ENCODE measurements at regions not wholly inside any gene's neighbourhood (a gene's known extent, or its start where the extent isn't known, plus 50 kb on each side); places are given as distances from the start of the nearest gene placed in this dataset.

DNA sequence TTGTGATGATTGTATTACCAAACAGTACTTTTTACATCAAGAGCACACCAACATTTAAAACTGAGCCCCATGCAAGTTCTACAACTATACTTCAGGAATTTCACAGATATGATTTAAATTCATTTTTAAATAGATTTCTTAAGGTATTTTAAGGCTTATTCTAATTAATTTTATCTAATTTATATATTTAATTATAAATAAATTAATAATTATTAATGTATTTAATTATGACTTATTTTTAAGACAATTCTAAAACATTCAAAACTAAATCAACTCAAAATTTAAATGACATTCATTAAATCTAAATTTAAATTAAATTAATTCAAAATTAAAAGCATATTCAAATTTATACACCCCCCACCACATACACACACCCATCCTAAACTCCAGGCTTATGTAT lies 299.2 kb downstream of the NFIB start (continued):
- TF ChIP-seq, protein P1, sequence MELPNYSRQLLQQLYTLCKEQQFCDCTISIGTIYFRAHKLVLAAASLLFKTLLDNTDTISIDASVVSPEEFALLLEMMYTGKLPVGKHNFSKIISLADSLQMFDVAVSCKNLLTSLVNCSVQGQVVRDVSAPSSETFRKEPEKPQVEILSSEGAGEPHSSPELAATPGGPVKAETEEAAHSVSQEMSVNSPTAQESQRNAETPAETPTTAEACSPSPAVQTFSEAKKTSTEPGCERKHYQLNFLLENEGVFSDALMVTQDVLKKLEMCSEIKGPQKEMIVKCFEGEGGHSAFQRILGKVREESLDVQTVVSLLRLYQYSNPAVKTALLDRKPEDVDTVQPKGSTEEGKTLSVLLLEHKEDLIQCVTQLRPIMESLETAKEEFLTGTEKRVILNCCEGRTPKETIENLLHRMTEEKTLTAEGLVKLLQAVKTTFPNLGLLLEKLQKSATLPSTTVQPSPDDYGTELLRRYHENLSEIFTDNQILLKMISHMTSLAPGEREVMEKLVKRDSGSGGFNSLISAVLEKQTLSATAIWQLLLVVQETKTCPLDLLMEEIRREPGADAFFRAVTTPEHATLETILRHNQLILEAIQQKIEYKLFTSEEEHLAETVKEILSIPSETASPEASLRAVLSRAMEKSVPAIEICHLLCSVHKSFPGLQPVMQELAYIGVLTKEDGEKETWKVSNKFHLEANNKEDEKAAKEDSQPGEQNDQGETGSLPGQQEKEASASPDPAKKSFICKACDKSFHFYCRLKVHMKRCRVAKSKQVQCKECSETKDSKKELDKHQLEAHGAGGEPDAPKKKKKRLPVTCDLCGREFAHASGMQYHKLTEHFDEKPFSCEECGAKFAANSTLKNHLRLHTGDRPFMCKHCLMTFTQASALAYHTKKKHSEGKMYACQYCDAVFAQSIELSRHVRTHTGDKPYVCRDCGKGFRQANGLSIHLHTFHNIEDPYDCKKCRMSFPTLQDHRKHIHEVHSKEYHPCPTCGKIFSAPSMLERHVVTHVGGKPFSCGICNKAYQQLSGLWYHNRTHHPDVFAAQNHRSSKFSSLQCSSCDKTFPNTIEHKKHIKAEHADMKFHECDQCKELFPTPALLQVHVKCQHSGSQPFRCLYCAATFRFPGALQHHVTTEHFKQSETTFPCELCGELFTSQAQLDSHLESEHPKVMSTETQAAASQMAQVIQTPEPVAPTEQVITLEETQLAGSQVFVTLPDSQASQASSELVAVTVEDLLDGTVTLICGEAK (IDR thresholded peaks at IDR 0.05; ENCODE audit: borderline replicate concordance), result no peak
- no peak for TF ChIP-seq TCF12 (IDR thresholded peaks at IDR 0.05; ENCODE audit: low read depth, low read length)
- TF ChIP-seq NFIC (IDR thresholded peaks at IDR 0.05; ENCODE audit: low read depth, low read length), result no peak

DNA sequence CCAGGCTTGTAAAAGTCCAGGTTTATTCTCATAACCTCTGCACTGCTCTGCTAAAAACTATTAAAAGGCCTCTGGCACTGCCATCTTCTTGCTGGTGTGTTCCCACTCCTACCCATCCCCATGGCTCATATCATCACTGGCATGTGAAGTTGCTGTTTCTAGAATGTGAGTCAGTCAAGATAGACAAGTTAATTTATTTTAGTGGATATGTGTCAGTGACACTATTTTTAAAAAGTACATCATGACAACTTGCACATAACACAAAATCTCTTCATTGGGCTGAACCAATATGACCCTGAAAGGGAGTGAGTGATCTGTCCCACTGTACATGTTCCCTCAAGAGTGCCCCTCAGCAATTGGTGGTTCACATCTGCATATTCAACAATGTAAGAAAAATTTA lies 299.7 kb downstream of the NFIB start:
- H3K9me3 ChIP-seq (replicated peaks; ENCODE audit: control insufficient read depth, insufficient read depth, low read length), result no peaks in the 10 kb centered on the region
- H3K27me3 ChIP-seq (replicated peaks in 1 of 2; ENCODE audit: control insufficient read depth in 2 of 2, insufficient read depth in 2 of 2, low read length in 1 of 2), result no peaks in the 10 kb centered on the region
- FAIRE-seq (no peak), ATAC-seq (no peak), DNase-seq (ENCODE audit: low read depth, low spot score) (no peak)
- H3K4me1 ChIP-seq (ENCODE audit: control insufficient read depth, insufficient read depth, low read length), result no peaks in the 10 kb centered on the region
- ChIA-PET RAD21 (ENCODE audit: unreplicated experiment) (no interaction called here), SMC1A (ENCODE audit: uncharacterized antibody, unreplicated experiment) (interaction anchor here (1.3 kb wide), 1 partner anchor 28 kb away, joined by 3 read pairs; no protein-coding TSS in a partner anchor), POLR2A (no interaction called here), CTCF (no interaction called here)
- H2AFZ ChIP-seq (ENCODE audit: control insufficient read depth, low read depth, low read length), result no peak overlapping the region
- no peaks in the 10 kb centered on the region for H4K20me1 ChIP-seq (ENCODE audit: control insufficient read depth, insufficient read depth)
- H3K27ac ChIP-seq (ENCODE audit: control insufficient read depth, insufficient read depth), result no peak overlapping the region
- H3K4me3 ChIP-seq, result no peak overlapping the region
- H3K36me3 ChIP-seq (ENCODE audit: control insufficient read depth in 2 of 2, insufficient read depth in 2 of 2, low read length in 1 of 2), result no peaks in the 10 kb centered on the region
- intact Hi-C loops (cut with micrococcal nuclease; ENCODE audit: unreplicated experiment), result no loop called here
- H3K4me2 ChIP-seq (ENCODE audit: control insufficient read depth, insufficient read depth), result no peak overlapping the region
- no peaks in the 10 kb centered on the region for H3K79me2 ChIP-seq (ENCODE audit: control insufficient read depth, insufficient read depth, low read length)
- BruUV-seq (replicated peaks), result no TSS peak
- H3K9ac ChIP-seq (ENCODE audit: control insufficient read depth, insufficient read depth, low read length), result no peak overlapping the region
- in situ Hi-C loops (cut with MboI), result loop anchor here (10.0 kb wide), 1 partner anchor 59 kb away; no protein-coding TSS in a partner anchor
- TF ChIP-seq GATAD2B (conservative IDR thresholded peaks at IDR 0.05; ENCODE audit: low read depth) (no peak), SRF (IDR thresholded peaks at IDR 0.05; ENCODE audit: low read depth in 2 of 2, low read length in 2 of 2) (no peak), HDGF (IDR thresholded peaks at IDR 0.05) (no peak), IRF5 (IDR thresholded peaks at IDR 0.05; ENCODE audit: borderline replicate concordance) (no peak), SUZ12 (IDR thresholded peaks at IDR 0.05; ENCODE audit: unreplicated experiment) (no peak), ZSCAN29 (IDR thresholded peaks at IDR 0.05) (no peak), IKZF2 (IDR thresholded peaks at IDR 0.05) (no peak), MYB (IDR thresholded peaks at IDR 0.05; ENCODE audit: borderline replicate concordance, low read depth, low read length) (no peak), ZNF622 (IDR thresholded peaks at IDR 0.05) (no peak), REST (IDR thresholded peaks at IDR 0.05; ENCODE audit: low read depth, low read length) (no peak), TARDBP (IDR thresholded peaks at IDR 0.05; ENCODE audit: borderline replicate concordance) (no peak)
- TF ChIP-seq, protein P2, sequence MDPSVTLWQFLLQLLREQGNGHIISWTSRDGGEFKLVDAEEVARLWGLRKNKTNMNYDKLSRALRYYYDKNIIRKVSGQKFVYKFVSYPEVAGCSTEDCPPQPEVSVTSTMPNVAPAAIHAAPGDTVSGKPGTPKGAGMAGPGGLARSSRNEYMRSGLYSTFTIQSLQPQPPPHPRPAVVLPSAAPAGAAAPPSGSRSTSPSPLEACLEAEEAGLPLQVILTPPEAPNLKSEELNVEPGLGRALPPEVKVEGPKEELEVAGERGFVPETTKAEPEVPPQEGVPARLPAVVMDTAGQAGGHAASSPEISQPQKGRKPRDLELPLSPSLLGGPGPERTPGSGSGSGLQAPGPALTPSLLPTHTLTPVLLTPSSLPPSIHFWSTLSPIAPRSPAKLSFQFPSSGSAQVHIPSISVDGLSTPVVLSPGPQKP (IDR thresholded peaks at IDR 0.05; ENCODE audit: low read depth, low read length), result no peak
